Esophagus muscularis mucosa (tissue), 4 donors: ENCODE measurements at regions not wholly inside any gene's neighbourhood (a gene's known extent, or its start where the extent isn't known, plus 50 kb on each side); places are given as distances from the start of the nearest gene placed in this dataset.

ENCODE experiments used
- DNase-seq: peaks from one replicate; pipeline ENCODE4 v3.0.0-alpha.2; 2017; ENCODE audit errors: extremely low spot score
- H3K27ac ChIP-seq, 4 donors: fragments of 200-600 bp; sonication (generic); replicated peaks in 1 of 4; 1 replicate in 3 of 4; 2 replicates in 1 of 4; pipeline ENCODE4 v1.5.1; 2016 to 2019; ENCODE audit warnings: mild to moderate bottlenecking in 1 of 4
- H3K27me3 ChIP-seq, 4 donors: fragments of 200-600 bp; sonication (generic); one replicate each; pipeline versions ENCODE4 v1.5.1 to v1.6.0; 2016 to 2019
- H3K36me3 ChIP-seq, 4 donors: fragments of 200-600 bp; sonication (generic); one replicate each; pipeline ENCODE4 v1.5.1; 2016 to 2019
- H3K4me1 ChIP-seq, 4 donors: fragments of 200-600 bp; sonication (generic); one replicate each; pipeline ENCODE4 v1.5.1; 2016 to 2019
- H3K4me3 ChIP-seq, 4 donors: fragments of 200-600 bp; sonication (generic); 1 replicate in 2 of 4; 2 replicates in 2 of 4; pipeline ENCODE4 v1.5.1; 2016 to 2019; ENCODE audit warnings: mild to moderate bottlenecking in 4 of 4, moderate library complexity in 1 of 4
- H3K9me3 ChIP-seq, 4 donors: fragments of 200-600 bp; sonication (generic); 1 replicate in 3 of 4; 2 replicates in 1 of 4; pipeline ENCODE4 v1.5.1; 2016 to 2019
- EP300 ChIP-seq: sonication (generic); formaldehyde crosslinking; IDR thresholded peaks from one replicate; pipeline ENCODE4 v1.6.1; 2017; ENCODE audit warnings: antibody characterized with exemption
- POLR2A ChIP-seq: fragments of 450-650 bp; IDR thresholded peaks from one replicate; pipeline ENCODE4 v1.6.1; 2017; ENCODE audit warnings: antibody characterized with exemption, moderate library complexity, mild to moderate bottlenecking, low read depth
- POLR2AphosphoS5 ChIP-seq, 2 donors: sonication (generic); formaldehyde crosslinking; IDR thresholded peaks; one replicate each; pipeline ENCODE4 v1.6.1; 2017; ENCODE audit warnings: antibody characterized with exemption in 2 of 2
- WGBS: methylation state at CpG from one replicate; pipeline ENCODE4 v1.1.5; 2018; 5-methylcytosine and 5-hydroxymethylcytosine counted together
- intact Hi-C: fragments of 100-400 bp; cut with DNase I; formaldehyde crosslinking; loops from one replicate; pipeline ENCODE4 v1.15.1; 2023
- TF ChIP-seq, protein P1 (sequence below), 3 experiments: fragments of 200-600 bp in 2 of 3; fragments of 450-650 bp in 1 of 3; sonication (generic) in 2 of 3; IDR thresholded peaks; one replicate each; pipeline ENCODE4 v1.5.1; 2017 to 2019; ENCODE audit warnings: antibody characterized with exemption in 3 of 3, mild to moderate bottlenecking in 2 of 3, moderate library complexity in 1 of 3

DNA sequence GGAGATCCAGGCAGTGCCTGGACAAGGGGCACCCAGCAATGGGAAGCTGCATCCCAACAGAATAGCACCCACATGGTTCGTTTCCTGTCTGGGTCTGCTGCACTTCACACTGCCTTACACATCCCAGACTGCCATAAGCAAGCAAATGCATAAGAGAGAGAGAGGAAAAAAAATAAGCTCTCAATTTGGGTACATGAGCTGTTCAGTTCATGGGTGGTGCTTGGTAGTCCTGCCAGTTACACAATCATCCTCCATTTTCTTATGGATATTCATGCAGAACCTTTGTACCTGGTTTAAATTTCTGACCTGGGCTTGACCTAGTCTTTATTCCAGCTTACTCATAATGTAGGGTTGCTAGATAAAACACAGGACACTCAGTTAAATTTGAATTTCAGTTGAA, 733.6 kb downstream of the TNS3 start:
- Histone ChIP-seq H3K9me3 (no peaks in the 10 kb centered on the region), H3K27me3 (no peaks in the 10 kb centered on the region), H3K4me3 (no peak overlapping the region), H3K36me3 (no peaks in the 10 kb centered on the region), H3K4me1 (no peaks in the 10 kb centered on the region), H3K27ac (no peak overlapping the region)
- TF ChIP-seq EP300 (no peak), POLR2AphosphoS5 (IDR thresholded peaks at IDR 0.05) (no peak), POLR2A (no peak)
- TF ChIP-seq, protein P1, sequence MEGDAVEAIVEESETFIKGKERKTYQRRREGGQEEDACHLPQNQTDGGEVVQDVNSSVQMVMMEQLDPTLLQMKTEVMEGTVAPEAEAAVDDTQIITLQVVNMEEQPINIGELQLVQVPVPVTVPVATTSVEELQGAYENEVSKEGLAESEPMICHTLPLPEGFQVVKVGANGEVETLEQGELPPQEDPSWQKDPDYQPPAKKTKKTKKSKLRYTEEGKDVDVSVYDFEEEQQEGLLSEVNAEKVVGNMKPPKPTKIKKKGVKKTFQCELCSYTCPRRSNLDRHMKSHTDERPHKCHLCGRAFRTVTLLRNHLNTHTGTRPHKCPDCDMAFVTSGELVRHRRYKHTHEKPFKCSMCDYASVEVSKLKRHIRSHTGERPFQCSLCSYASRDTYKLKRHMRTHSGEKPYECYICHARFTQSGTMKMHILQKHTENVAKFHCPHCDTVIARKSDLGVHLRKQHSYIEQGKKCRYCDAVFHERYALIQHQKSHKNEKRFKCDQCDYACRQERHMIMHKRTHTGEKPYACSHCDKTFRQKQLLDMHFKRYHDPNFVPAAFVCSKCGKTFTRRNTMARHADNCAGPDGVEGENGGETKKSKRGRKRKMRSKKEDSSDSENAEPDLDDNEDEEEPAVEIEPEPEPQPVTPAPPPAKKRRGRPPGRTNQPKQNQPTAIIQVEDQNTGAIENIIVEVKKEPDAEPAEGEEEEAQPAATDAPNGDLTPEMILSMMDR (IDR thresholded peaks at IDR 0.05) = no peak
- intact Hi-C loops = no loop called here
- 85% methylated on average over 1 of the region's 1 CpG for WGBS
- DNase-seq = no peak

GRCh38 chr7:46847126-46847525, 734.8 kb downstream of the TNS3 start:
- TF ChIP-seq, protein P1 (IDR thresholded peaks at IDR 0.05) = no peak
- TF ChIP-seq POLR2AphosphoS5 (IDR thresholded peaks at IDR 0.05) = no peak
- intact Hi-C loops = no loop called here
- Histone ChIP-seq H3K27ac (no peak overlapping the region), H3K27me3 (no peaks in the 10 kb centered on the region), H3K4me1 (no peaks in the 10 kb centered on the region), H3K4me3 (no peak overlapping the region), H3K9me3 (no peaks in the 10 kb centered on the region), H3K36me3 (no peaks in the 10 kb centered on the region)
- 84% methylated on average over 3 of the region's 3 CpGs for WGBS
- DNase-seq = no peak

GRCh38 chr7:46844486-46844885, 737.4 kb downstream of the TNS3 start:
- Histone ChIP-seq H3K4me1 (no peaks in the 10 kb centered on the region), H3K27ac (no peak overlapping the region), H3K4me3 (no peak overlapping the region), H3K27me3 (no peaks in the 10 kb centered on the region), H3K36me3 (no peaks in the 10 kb centered on the region), H3K9me3 (no peaks in the 10 kb centered on the region)
- TF ChIP-seq EP300 = no peak
- no peak for TF ChIP-seq POLR2AphosphoS5 (IDR thresholded peaks at IDR 0.05)
- TF ChIP-seq, protein P1 (IDR thresholded peaks at IDR 0.05) = no peak
- no peak for TF ChIP-seq POLR2A
- WGBS = 69% methylated on average over 3 of the region's 3 CpGs
- intact Hi-C loops = no loop called here
- DNase-seq = no peak

DNA sequence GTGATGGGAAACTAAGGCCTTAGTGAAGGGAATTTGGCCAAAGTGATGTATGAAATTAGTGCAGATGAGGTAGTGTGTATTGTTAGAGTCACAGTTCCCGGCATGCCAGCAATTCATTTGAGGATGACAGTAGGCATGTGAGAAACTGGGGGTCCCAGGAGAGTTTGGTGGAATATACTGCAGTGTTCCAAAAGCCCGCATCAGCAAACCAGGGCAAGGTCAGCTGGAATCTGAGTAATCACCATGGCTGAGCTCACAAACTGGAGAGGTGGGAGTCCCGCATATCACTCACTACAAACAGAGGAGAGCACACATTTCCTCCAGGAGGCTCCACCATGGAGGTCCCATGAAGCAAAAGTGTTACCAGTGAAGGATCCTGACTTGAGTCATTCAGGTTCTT, 740.7 kb downstream of the TNS3 start:
- no peak for DNase-seq
- Histone ChIP-seq H3K4me3 (no peak overlapping the region), H3K27me3 (no peaks in the 10 kb centered on the region), H3K4me1 (no peaks in the 10 kb centered on the region), H3K27ac (no peak overlapping the region), H3K36me3 (no peaks in the 10 kb centered on the region), H3K9me3 (no peaks in the 10 kb centered on the region)
- WGBS = 85% methylated on average over 3 of the region's 3 CpGs
- intact Hi-C loops = no loop called here
- TF ChIP-seq POLR2AphosphoS5 (IDR thresholded peaks at IDR 0.05) = no peak
- TF ChIP-seq, protein P1 (IDR thresholded peaks at IDR 0.05) = no peak

DNA sequence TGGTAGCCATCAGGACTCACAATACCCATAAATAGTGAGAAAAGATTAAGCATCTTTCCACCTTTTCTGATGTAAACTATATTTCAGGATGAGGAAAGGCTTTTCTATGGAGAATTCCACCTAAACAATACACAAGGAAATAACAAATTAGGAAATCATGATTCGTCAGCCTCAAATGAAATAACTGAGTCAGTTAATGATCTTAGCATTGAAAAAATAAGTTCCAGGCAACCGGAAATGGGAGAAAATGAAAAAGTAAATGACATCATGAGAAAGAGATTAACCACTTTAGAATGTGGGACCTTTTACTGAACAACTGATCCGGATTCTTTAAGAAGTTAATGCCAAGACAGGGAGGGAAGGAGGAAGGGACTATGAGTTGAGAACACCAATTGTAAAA, 742.3 kb downstream of the TNS3 start:
- no peaks in the 10 kb centered on the region for H3K36me3 ChIP-seq
- TF ChIP-seq EP300 (no peak), POLR2A (no peak), POLR2AphosphoS5 (IDR thresholded peaks at IDR 0.05) (no peak)
- TF ChIP-seq, protein P1 (IDR thresholded peaks at IDR 0.05) = no peak
- no peaks in the 10 kb centered on the region for H3K9me3 ChIP-seq
- no peak for DNase-seq
- H3K4me1 ChIP-seq = no peaks in the 10 kb centered on the region
- 77% methylated on average over 3 of the region's 3 CpGs for WGBS
- intact Hi-C loops = loop anchor here (10.0 kb wide), 1 partner anchor 65 kb away; no protein-coding TSS in a partner anchor
- no peak overlapping the region for H3K4me3 ChIP-seq
- H3K27ac ChIP-seq = no peak overlapping the region
- no peaks in the 10 kb centered on the region for H3K27me3 ChIP-seq
